ENCODE measurements at regions not wholly inside any gene's neighbourhood (a gene's known extent, or its start where the extent isn't known, plus 50 kb on each side); places are given as distances from the start of the nearest gene placed in this dataset.

- Histone ChIP-seq H4K20me1 (ENCODE audit: insufficient read depth) (no peaks in the 10 kb centered on the region), H3K4me2 (ENCODE audit: low read length) (no peak overlapping the region), H3K79me2 (ENCODE audit: insufficient read depth, low read length) (no peaks in the 10 kb centered on the region), H2AFZ (ENCODE audit: low read depth, low read length, poor library complexity, severe bottlenecking) (no peak overlapping the region), H3K27ac (ENCODE audit: low read depth, low read length) (no peak overlapping the region), H3K9me3 (ENCODE audit: control insufficient read depth in 1 of 2, insufficient read depth in 1 of 2, low read depth in 1 of 2, low read length in 2 of 2) (peaks cover 13 to 15% of the 10 kb centered on the region in 2 experiments; a peak in 2 of 4 replicates), H3K36me3 (ENCODE audit: control insufficient read depth in 1 of 2, insufficient read depth in 2 of 2, low read length in 2 of 2) (no peaks in the 10 kb centered on the region), H3K9ac (ENCODE audit: low read length) (no peak overlapping the region), H3K4me1 (ENCODE audit: control insufficient read depth in 1 of 2, insufficient read depth in 2 of 2, low read length in 2 of 2) (no peaks in the 10 kb centered on the region), H3K27me3 (ENCODE audit: insufficient read depth, low read length) (no peaks in the 10 kb centered on the region), H3K4me3 (replicated peaks in 1 of 2; ENCODE audit: low read depth in 1 of 2, low read length in 2 of 2) (no peak overlapping the region), H3K9me2 (ENCODE audit: insufficient read depth) (no peaks in the 10 kb centered on the region)
- no TSS peak for BruUV-seq (replicated peaks)
- RAD21 ChIA-PET (ENCODE audit: low non-redundant PET in 1 of 2, low total read pairs in 2 of 2, uncharacterized antibody in 2 of 2, unreplicated experiment in 2 of 2): no interaction called here
- POLR2A ChIA-PET: no interaction called here
- intact Hi-C loops (cut with micrococcal nuclease): no loop called here
- DNase-seq (ENCODE audit: low read depth, low spot score) (no peak), ATAC-seq (no peak)
- CTCF ChIA-PET: no interaction called here
- TF ChIP-seq EZH2 (IDR thresholded peaks at IDR 0.05): no peak
- TF ChIP-seq ELF1 (IDR thresholded peaks at IDR 0.05; ENCODE audit: borderline replicate concordance, low read depth): no peak
- no peak for TF ChIP-seq SIN3A (IDR thresholded peaks at IDR 0.05; ENCODE audit: low read depth)
- TF ChIP-seq YY1 (IDR thresholded peaks at IDR 0.05; ENCODE audit: extremely low read depth, insufficient replicate concordance, low read depth, low read length): no peak
- no peak for TF ChIP-seq EGR1 (IDR thresholded peaks at IDR 0.05; ENCODE audit: low read depth)
- no peak for TF ChIP-seq EZH2phosphoT487 (IDR thresholded peaks at IDR 0.05; ENCODE audit: borderline replicate concordance)
- TF ChIP-seq JUND (IDR thresholded peaks at IDR 0.05): no peak
- TF ChIP-seq CTCF (IDR thresholded peaks at IDR 0.05 in 2 of 3, conservative IDR thresholded peaks at IDR 0.05 in 1 of 3; ENCODE audit: borderline replicate concordance in 1 of 3, insufficient read depth in 1 of 3, low read depth in 2 of 3, low read length in 2 of 3): no peak
- TF ChIP-seq TCF7L2 (IDR thresholded peaks at IDR 0.05; ENCODE audit: borderline replicate concordance, extremely low read depth, insufficient read depth, insufficient read length): no peak
- TF ChIP-seq ZFX (IDR thresholded peaks at IDR 0.05): no peak
- no peak for TF ChIP-seq FOSL1 (IDR thresholded peaks at IDR 0.05; ENCODE audit: low read depth)
- TF ChIP-seq MAX (IDR thresholded peaks at IDR 0.05): no peak
- TF ChIP-seq ATF3 (IDR thresholded peaks at IDR 0.05): no peak
Measured at GRCh38 chr15:47383102-47383501, 334.2 kb upstream of the SEMA6D start.

Measured in HCT116 (cell line).